SK-N-SH treated with all-trans-retinoic acid at 6 μM for 48 hours (cell line): ENCODE measurements at regions not wholly inside any gene's neighbourhood (a gene's known extent, or its start where the extent isn't known, plus 50 kb on each side); places are given as distances from the start of the nearest gene placed in this dataset.

Experiments
- ATAC-seq: fragments of 200-7000 bp; cut with Tn5 transposase; 3 replicates; pipeline ENCODE4 v1.9.1; 2020; ENCODE audit warnings: mild to moderate bottlenecking, moderate library complexity
- ARNTL ChIP-seq: fragments of 450-650 bp; formaldehyde crosslinking; IDR thresholded peaks from 2 replicates; pipeline ENCODE4 v1.5.0; 2020; ENCODE audit warnings: low read depth, mild to moderate bottlenecking, moderate library complexity, borderline replicate concordance
- BACH2 ChIP-seq: fragments of 250-450 bp; sonication (Bioruptor Pico); IDR thresholded peaks from 2 replicates; pipeline ENCODE4 v1.9.0; 2021; ENCODE audit warnings: mild to moderate bottlenecking, borderline replicate concordance
- ESRRG ChIP-seq: fragments of 250-450 bp; sonication (Bioruptor Pico); IDR thresholded peaks from 2 replicates; pipeline ENCODE4 v1.6.1; 2021; ENCODE audit warnings: mild to moderate bottlenecking
- GLIS3 ChIP-seq: fragments of 250-450 bp; sonication (Bioruptor Pico); IDR thresholded peaks from 2 replicates; pipeline ENCODE4 v1.5.0; 2020; ENCODE audit warnings: mild to moderate bottlenecking, moderate library complexity
- ISL1 ChIP-seq: fragments of 250-450 bp; sonication (Bioruptor Pico); IDR thresholded peaks from 2 replicates; pipeline ENCODE4 v2.1.2; 2022; ENCODE audit warnings: mild to moderate bottlenecking, moderate library complexity
- OSR1 ChIP-seq: fragments of 250-450 bp; sonication (Bioruptor Pico); IDR thresholded peaks from 2 replicates; pipeline ENCODE4 v1.8.0; 2022; ENCODE audit warnings: moderate library complexity, mild to moderate bottlenecking, inconsistent platforms
- PPARA ChIP-seq: fragments of 250-450 bp; sonication (Bioruptor Pico); IDR thresholded peaks from 2 replicates; pipeline ENCODE4 v1.5.0; 2020; ENCODE audit warnings: mild to moderate bottlenecking, borderline replicate concordance
- RARB ChIP-seq: fragments of 250-450 bp; sonication (Bioruptor Pico); IDR thresholded peaks from 2 replicates; pipeline ENCODE4 v1.8.0; 2021; ENCODE audit warnings: mild to moderate bottlenecking, moderate library complexity
- SNAI2 ChIP-seq: fragments of 250-450 bp; sonication (Bioruptor Pico); IDR thresholded peaks from 2 replicates; pipeline ENCODE4 v1.5.0; 2020; ENCODE audit warnings: mild to moderate bottlenecking, moderate library complexity
- TCF4 ChIP-seq: fragments of 250-450 bp; sonication (Bioruptor Pico); IDR thresholded peaks from 2 replicates; pipeline ENCODE4 v1.8.0; 2021; ENCODE audit warnings: mild to moderate bottlenecking, moderate library complexity, borderline replicate concordance
- ZFP30 ChIP-seq: fragments of 450-650 bp; formaldehyde crosslinking; IDR thresholded peaks from 2 replicates; pipeline ENCODE4 v1.5.0; 2022; ENCODE audit warnings: mild to moderate bottlenecking, moderate library complexity
- ZNF565 ChIP-seq: fragments of 450-650 bp; formaldehyde crosslinking; conservative IDR thresholded peaks from 2 replicates; pipeline ENCODE4 v1.5.0; 2020; ENCODE audit warnings: low read depth, mild to moderate bottlenecking, moderate library complexity
- TF ChIP-seq, protein P1 (sequence below): fragments of 250-450 bp; sonication (Bioruptor Pico); IDR thresholded peaks from 2 replicates; pipeline ENCODE4 v1.5.0; 2020; ENCODE audit warnings: mild to moderate bottlenecking, moderate library complexity
- TF ChIP-seq, protein P2 (sequence below): fragments of 250-450 bp; sonication (Bioruptor Pico); IDR thresholded peaks from 2 replicates; pipeline ENCODE4 v1.5.1; 2020; ENCODE audit warnings: low read depth, mild to moderate bottlenecking, moderate library complexity
- TF ChIP-seq, protein P3 (sequence below): fragments of 250-450 bp; sonication (Bioruptor Pico); IDR thresholded peaks from 2 replicates; pipeline ENCODE4 v1.8.0; 2021; ENCODE audit warnings: low read depth, mild to moderate bottlenecking, moderate library complexity, borderline replicate concordance
- TF ChIP-seq, protein P4 (sequence below): fragments of 250-450 bp; sonication (Bioruptor Pico); IDR thresholded peaks from 2 replicates; pipeline ENCODE4 v1.5.1; 2021; ENCODE audit warnings: mild to moderate bottlenecking, moderate library complexity
- TF ChIP-seq, protein P5 (sequence below): fragments of 250-450 bp; sonication (Bioruptor Pico); IDR thresholded peaks from 2 replicates; pipeline ENCODE4 v1.8.0; 2020; ENCODE audit warnings: mild to moderate bottlenecking, moderate library complexity, borderline replicate concordance

DNA sequence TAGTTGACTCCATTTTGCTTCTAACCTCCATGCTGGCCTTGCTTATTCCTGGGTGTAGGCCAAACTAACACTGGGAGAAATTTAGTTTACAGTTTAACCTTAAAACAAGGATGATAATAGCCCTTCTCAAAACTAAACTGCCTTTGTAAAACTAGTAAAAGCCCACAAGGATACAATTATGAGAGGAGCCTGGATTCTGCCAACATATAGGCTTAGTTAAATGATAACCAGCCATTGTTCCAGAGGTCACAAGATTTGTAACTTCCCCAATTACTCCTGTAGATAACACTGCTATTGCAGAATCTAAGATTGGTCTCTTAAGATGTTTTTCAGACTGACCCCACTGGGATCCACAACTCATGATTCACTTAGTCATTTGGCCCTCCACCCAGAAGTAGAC lies 2300.3 kb upstream of the C9orf72 start:
- no peak for TF ChIP-seq RARB (CRISPR knock-in tag)
- TF ChIP-seq, protein P1, sequence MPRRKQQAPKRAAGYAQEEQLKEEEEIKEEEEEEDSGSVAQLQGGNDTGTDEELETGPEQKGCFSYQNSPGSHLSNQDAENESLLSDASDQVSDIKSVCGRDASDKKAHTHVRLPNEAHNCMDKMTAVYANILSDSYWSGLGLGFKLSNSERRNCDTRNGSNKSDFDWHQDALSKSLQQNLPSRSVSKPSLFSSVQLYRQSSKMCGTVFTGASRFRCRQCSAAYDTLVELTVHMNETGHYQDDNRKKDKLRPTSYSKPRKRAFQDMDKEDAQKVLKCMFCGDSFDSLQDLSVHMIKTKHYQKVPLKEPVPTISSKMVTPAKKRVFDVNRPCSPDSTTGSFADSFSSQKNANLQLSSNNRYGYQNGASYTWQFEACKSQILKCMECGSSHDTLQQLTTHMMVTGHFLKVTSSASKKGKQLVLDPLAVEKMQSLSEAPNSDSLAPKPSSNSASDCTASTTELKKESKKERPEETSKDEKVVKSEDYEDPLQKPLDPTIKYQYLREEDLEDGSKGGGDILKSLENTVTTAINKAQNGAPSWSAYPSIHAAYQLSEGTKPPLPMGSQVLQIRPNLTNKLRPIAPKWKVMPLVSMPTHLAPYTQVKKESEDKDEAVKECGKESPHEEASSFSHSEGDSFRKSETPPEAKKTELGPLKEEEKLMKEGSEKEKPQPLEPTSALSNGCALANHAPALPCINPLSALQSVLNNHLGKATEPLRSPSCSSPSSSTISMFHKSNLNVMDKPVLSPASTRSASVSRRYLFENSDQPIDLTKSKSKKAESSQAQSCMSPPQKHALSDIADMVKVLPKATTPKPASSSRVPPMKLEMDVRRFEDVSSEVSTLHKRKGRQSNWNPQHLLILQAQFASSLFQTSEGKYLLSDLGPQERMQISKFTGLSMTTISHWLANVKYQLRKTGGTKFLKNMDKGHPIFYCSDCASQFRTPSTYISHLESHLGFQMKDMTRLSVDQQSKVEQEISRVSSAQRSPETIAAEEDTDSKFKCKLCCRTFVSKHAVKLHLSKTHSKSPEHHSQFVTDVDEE (CRISPR knock-in tag): no peak
- no peak for TF ChIP-seq ISL1 (CRISPR knock-in tag)
- TF ChIP-seq, protein P2, sequence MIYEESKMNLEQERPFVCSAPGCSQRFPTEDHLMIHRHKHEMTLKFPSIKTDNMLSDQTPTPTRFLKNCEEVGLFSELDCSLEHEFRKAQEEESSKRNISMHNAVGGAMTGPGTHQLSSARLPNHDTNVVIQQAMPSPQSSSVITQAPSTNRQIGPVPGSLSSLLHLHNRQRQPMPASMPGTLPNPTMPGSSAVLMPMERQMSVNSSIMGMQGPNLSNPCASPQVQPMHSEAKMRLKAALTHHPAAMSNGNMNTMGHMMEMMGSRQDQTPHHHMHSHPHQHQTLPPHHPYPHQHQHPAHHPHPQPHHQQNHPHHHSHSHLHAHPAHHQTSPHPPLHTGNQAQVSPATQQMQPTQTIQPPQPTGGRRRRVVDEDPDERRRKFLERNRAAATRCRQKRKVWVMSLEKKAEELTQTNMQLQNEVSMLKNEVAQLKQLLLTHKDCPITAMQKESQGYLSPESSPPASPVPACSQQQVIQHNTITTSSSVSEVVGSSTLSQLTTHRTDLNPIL (CRISPR knock-in tag): no peak
- TF ChIP-seq GLIS3 (CRISPR knock-in tag): no peak
- TF ChIP-seq ARNTL (CRISPR knock-in tag): no peak
- no peak for TF ChIP-seq PPARA (CRISPR knock-in tag)
- no peak for TF ChIP-seq SNAI2 (CRISPR knock-in tag)
- no peak for TF ChIP-seq BACH2
- TF ChIP-seq TCF4: no peak
- TF ChIP-seq ESRRG: no peak
- TF ChIP-seq ZFP30: no peak

DNA sequence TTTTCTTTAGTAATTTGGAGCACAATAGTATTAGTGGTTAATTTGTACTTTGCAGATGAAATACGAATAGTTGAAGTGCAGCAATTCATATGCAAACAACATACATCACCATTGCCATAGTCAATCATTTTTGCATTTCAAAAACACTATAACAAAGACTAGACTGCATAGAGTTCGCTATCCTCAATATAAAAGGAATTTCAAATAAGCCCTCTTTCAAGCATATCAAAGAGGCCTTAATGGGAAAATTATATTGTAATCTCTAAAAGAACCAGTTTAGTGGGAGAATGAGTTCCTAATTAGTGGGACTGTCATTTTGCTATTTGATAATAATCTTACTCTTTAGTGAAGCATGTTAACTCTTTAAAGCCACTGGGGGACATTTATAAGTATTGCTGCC lies 2302.3 kb upstream of the C9orf72 start:
- TF ChIP-seq, protein P3, sequence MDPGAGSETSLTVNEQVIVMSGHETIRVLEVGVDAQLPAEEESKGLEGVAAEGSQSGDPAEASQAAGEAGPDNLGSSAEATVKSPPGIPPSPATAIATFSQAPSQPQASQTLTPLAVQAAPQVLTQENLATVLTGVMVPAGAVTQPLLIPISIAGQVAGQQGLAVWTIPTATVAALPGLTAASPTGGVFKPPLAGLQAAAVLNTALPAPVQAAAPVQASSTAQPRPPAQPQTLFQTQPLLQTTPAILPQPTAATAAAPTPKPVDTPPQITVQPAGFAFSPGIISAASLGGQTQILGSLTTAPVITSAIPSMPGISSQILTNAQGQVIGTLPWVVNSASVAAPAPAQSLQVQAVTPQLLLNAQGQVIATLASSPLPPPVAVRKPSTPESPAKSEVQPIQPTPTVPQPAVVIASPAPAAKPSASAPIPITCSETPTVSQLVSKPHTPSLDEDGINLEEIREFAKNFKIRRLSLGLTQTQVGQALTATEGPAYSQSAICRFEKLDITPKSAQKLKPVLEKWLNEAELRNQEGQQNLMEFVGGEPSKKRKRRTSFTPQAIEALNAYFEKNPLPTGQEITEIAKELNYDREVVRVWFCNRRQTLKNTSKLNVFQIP (CRISPR knock-in tag): no peak
- TF ChIP-seq, protein P1 (CRISPR knock-in tag): no peak
- TF ChIP-seq, protein P2 (CRISPR knock-in tag): no peak
- TF ChIP-seq, protein P4, sequence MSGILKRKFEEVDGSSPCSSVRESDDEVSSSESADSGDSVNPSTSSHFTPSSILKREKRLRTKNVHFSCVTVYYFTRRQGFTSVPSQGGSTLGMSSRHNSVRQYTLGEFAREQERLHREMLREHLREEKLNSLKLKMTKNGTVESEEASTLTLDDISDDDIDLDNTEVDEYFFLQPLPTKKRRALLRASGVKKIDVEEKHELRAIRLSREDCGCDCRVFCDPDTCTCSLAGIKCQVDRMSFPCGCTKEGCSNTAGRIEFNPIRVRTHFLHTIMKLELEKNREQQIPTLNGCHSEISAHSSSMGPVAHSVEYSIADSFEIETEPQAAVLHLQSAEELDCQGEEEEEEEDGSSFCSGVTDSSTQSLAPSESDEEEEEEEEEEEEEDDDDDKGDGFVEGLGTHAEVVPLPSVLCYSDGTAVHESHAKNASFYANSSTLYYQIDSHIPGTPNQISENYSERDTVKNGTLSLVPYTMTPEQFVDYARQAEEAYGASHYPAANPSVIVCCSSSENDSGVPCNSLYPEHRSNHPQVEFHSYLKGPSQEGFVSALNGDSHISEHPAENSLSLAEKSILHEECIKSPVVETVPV (CRISPR knock-in tag): no peak
- TF ChIP-seq SNAI2 (CRISPR knock-in tag): no peak
- ATAC-seq: no peak

More for the DNA sequence above, 2300.3 kb upstream of the C9orf72 start:
- no peak for ATAC-seq

DNA sequence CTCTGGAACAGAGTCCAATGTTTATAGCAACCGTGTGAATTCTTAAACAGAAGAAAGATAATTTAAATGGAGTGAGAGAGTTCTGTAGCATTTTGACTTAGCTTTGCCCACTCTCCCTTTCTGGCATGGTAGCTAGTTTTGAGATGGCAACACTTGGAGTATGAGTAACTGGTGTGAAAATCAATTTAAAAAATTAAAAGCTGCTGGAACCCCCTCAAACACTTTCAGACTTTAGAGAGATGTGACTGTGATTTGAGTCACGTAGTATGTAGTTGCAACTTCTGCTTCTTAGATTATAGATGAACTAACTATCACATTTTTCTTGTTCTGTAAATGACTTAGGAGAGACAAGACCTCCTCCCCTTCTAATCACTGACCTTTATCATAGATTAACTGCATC lies 2309.5 kb upstream of the C9orf72 start:
- ATAC-seq: no peak
- TF ChIP-seq, protein P5, sequence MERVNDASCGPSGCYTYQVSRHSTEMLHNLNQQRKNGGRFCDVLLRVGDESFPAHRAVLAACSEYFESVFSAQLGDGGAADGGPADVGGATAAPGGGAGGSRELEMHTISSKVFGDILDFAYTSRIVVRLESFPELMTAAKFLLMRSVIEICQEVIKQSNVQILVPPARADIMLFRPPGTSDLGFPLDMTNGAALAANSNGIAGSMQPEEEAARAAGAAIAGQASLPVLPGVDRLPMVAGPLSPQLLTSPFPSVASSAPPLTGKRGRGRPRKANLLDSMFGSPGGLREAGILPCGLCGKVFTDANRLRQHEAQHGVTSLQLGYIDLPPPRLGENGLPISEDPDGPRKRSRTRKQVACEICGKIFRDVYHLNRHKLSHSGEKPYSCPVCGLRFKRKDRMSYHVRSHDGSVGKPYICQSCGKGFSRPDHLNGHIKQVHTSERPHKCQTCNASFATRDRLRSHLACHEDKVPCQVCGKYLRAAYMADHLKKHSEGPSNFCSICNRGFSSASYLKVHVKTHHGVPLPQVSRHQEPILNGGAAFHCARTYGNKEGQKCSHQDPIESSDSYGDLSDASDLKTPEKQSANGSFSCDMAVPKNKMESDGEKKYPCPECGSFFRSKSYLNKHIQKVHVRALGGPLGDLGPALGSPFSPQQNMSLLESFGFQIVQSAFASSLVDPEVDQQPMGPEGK: no peak
- TF ChIP-seq, protein P3 (CRISPR knock-in tag): no peak
- TF ChIP-seq ZNF565 (CRISPR knock-in tag): no peak
- TF ChIP-seq OSR1: no peak
- no peak for TF ChIP-seq GLIS3 (CRISPR knock-in tag)
- TF ChIP-seq RARB (CRISPR knock-in tag): no peak
- TF ChIP-seq, protein P2 (CRISPR knock-in tag): no peak
- no peak for TF ChIP-seq ISL1 (CRISPR knock-in tag)
- no peak for TF ChIP-seq PPARA (CRISPR knock-in tag)
- TF ChIP-seq BACH2: no peak
- no peak for TF ChIP-seq TCF4
- TF ChIP-seq, protein P4 (CRISPR knock-in tag): no peak
- no peak for TF ChIP-seq SNAI2 (CRISPR knock-in tag)
